ENCODE measurements at regions not wholly inside any gene's neighbourhood (a gene's known extent, or its start where the extent isn't known, plus 50 kb on each side); places are given as distances from the start of the nearest gene placed in this dataset.

- TF ChIP-seq, protein P1, sequence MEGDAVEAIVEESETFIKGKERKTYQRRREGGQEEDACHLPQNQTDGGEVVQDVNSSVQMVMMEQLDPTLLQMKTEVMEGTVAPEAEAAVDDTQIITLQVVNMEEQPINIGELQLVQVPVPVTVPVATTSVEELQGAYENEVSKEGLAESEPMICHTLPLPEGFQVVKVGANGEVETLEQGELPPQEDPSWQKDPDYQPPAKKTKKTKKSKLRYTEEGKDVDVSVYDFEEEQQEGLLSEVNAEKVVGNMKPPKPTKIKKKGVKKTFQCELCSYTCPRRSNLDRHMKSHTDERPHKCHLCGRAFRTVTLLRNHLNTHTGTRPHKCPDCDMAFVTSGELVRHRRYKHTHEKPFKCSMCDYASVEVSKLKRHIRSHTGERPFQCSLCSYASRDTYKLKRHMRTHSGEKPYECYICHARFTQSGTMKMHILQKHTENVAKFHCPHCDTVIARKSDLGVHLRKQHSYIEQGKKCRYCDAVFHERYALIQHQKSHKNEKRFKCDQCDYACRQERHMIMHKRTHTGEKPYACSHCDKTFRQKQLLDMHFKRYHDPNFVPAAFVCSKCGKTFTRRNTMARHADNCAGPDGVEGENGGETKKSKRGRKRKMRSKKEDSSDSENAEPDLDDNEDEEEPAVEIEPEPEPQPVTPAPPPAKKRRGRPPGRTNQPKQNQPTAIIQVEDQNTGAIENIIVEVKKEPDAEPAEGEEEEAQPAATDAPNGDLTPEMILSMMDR (IDR thresholded peaks at IDR 0.05; ENCODE audit: unreplicated experiment): no peak
- no peaks in the 10 kb centered on the region for H3K27me3 Mint-ChIP-seq (ENCODE audit: unreplicated experiment)
- no peak for DNase-seq (ENCODE audit: low spot score)
- H3K4me3 Mint-ChIP-seq (ENCODE audit: unreplicated experiment): no peak overlapping the region
- peaks cover 4% of the 10 kb centered on the region for H3K4me1 Mint-ChIP-seq (ENCODE audit: unreplicated experiment)
- H3K27ac Mint-ChIP-seq (ENCODE audit: unreplicated experiment): no peak overlapping the region
- no peaks in the 10 kb centered on the region for H3K9me3 Mint-ChIP-seq (ENCODE audit: unreplicated experiment)
- no peaks in the 10 kb centered on the region for H3K36me3 Mint-ChIP-seq (ENCODE audit: low read depth, unreplicated experiment)
Observed at GRCh38 chr6:105795366-105795765, 290.8 kb upstream of the PRDM1 start.

GRCh38 chr6:105794870-105795269 lies 291.3 kb upstream of the PRDM1 start:
- H3K36me3 Mint-ChIP-seq (ENCODE audit: low read depth, unreplicated experiment): no peaks in the 10 kb centered on the region
- no peaks in the 10 kb centered on the region for H3K27me3 Mint-ChIP-seq (ENCODE audit: unreplicated experiment)
- no peak overlapping the region for H3K27ac Mint-ChIP-seq (ENCODE audit: unreplicated experiment)
- no peaks in the 10 kb centered on the region for H3K9me3 Mint-ChIP-seq (ENCODE audit: unreplicated experiment)
- peaks cover 4% of the 10 kb centered on the region for H3K4me1 Mint-ChIP-seq (ENCODE audit: unreplicated experiment)
- H3K4me3 Mint-ChIP-seq (ENCODE audit: unreplicated experiment): no peak overlapping the region
- TF ChIP-seq, protein P1 (IDR thresholded peaks at IDR 0.05; ENCODE audit: unreplicated experiment): no peak
- no peak for DNase-seq (ENCODE audit: low spot score)

DNA sequence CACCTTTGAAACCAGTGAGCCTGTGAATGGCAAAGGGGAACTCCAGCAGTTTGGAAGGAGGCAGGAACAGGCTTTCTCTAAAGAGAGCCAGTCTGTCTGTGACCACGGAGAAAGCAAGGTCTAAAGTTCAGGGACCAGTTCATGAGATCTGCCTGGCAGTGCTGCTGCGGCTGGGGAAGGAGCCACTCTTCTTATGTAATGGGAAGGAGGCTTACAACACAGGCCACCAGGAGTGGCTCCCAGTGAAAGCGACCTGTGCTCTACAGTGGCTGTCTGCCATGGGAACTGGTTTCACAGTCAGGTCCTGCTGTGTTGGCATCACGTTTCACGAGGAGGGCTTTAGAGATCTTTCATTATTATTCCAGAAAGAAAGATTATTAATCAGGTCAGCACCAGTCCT lies 291.9 kb upstream of the PRDM1 start:
- H3K36me3 Mint-ChIP-seq (ENCODE audit: low read depth, unreplicated experiment): no peaks in the 10 kb centered on the region
- H3K9me3 Mint-ChIP-seq (ENCODE audit: unreplicated experiment): no peaks in the 10 kb centered on the region
- DNase-seq (ENCODE audit: low spot score): no peak
- no peak overlapping the region for H3K4me3 Mint-ChIP-seq (ENCODE audit: unreplicated experiment)
- H3K27ac Mint-ChIP-seq (ENCODE audit: unreplicated experiment): no peak overlapping the region
- TF ChIP-seq, protein P1 (IDR thresholded peaks at IDR 0.05; ENCODE audit: unreplicated experiment): no peak
- peaks cover 4% of the 10 kb centered on the region for H3K4me1 Mint-ChIP-seq (ENCODE audit: unreplicated experiment)
- no peaks in the 10 kb centered on the region for H3K27me3 Mint-ChIP-seq (ENCODE audit: unreplicated experiment)

- H3K36me3 Mint-ChIP-seq (ENCODE audit: low read depth, unreplicated experiment): no peaks in the 10 kb centered on the region
- H3K27me3 Mint-ChIP-seq (ENCODE audit: unreplicated experiment): no peaks in the 10 kb centered on the region
- DNase-seq (ENCODE audit: low spot score): no peak
- H3K4me1 Mint-ChIP-seq (ENCODE audit: unreplicated experiment): no peaks in the 10 kb centered on the region
- no peaks in the 10 kb centered on the region for H3K9me3 Mint-ChIP-seq (ENCODE audit: unreplicated experiment)
- TF ChIP-seq, protein P1 (IDR thresholded peaks at IDR 0.05; ENCODE audit: unreplicated experiment): no peak
- H3K27ac Mint-ChIP-seq (ENCODE audit: unreplicated experiment): no peak overlapping the region
- no peak overlapping the region for H3K4me3 Mint-ChIP-seq (ENCODE audit: unreplicated experiment)
Observed at GRCh38 chr6:105793130-105793529, 293.0 kb upstream of the PRDM1 start.

- H3K27me3 Mint-ChIP-seq (ENCODE audit: unreplicated experiment): peaks cover under 1% of the 10 kb centered on the region
- no peaks in the 10 kb centered on the region for H3K9me3 Mint-ChIP-seq (ENCODE audit: unreplicated experiment)
- H3K36me3 Mint-ChIP-seq (ENCODE audit: low read depth, unreplicated experiment): no peaks in the 10 kb centered on the region
- no peak for DNase-seq (ENCODE audit: low spot score)
- peaks cover 4% of the 10 kb centered on the region for H3K4me1 Mint-ChIP-seq (ENCODE audit: unreplicated experiment)
- H3K27ac Mint-ChIP-seq (ENCODE audit: unreplicated experiment): no peak overlapping the region
- TF ChIP-seq, protein P1 (IDR thresholded peaks at IDR 0.05; ENCODE audit: unreplicated experiment): no peak
- H3K4me3 Mint-ChIP-seq (ENCODE audit: unreplicated experiment): no peak overlapping the region
Observed at GRCh38 chr6:105791583-105792318, 294.4 kb upstream of the PRDM1 start.
